OCI-LY1 (cell line): ENCODE measurements at regions not wholly inside any gene's neighbourhood (a gene's known extent, or its start where the extent isn't known, plus 50 kb on each side); places are given as distances from the start of the nearest gene placed in this dataset.

Experiments
- H2AFZ ChIP-seq: fragments of 200-600 bp; sonication (generic), shearing (Covaris generic); 2 replicates; pipeline ENCODE4 v1.6.0; 2014; ENCODE audit warnings: antibody characterized with exemption, mild to moderate bottlenecking, low read length
- H3F3A ChIP-seq: fragments of 200-600 bp; sonication (generic), shearing (Covaris generic); 2 replicates; pipeline ENCODE4 v1.6.0; 2014; ENCODE audit warnings: mild to moderate bottlenecking, antibody characterized with exemption, low read length, moderate library complexity; ENCODE audit not compliant: insufficient read depth
- H3K27ac ChIP-seq: fragments of 200-600 bp; sonication (generic); 2 replicates; pipeline ENCODE4 v1.5.1; 2014; ENCODE audit warnings: low read length, mixed run types, mild to moderate bottlenecking, low read depth; ENCODE audit not compliant: poor library complexity, severe bottlenecking
- H3K27me3 ChIP-seq: fragments of 200-600 bp; sonication (generic); 2 replicates; pipeline ENCODE4 v1.6.0; 2014; ENCODE audit warnings: antibody characterized with exemption, mild to moderate bottlenecking, low read length, moderate library complexity; ENCODE audit not compliant: insufficient read depth
- H3K36me3 ChIP-seq: fragments of 200-600 bp; sonication (generic); 2 replicates; pipeline ENCODE4 v1.6.1; 2014; ENCODE audit warnings: mild to moderate bottlenecking, antibody characterized with exemption, low read length, moderate library complexity, mixed read lengths; ENCODE audit not compliant: insufficient read depth
- H3K4me1 ChIP-seq: fragments of 200-600 bp; sonication (generic); 2 replicates; pipeline ENCODE4 v1.5.1; 2014; ENCODE audit warnings: mild to moderate bottlenecking, low read length, moderate library complexity; ENCODE audit not compliant: insufficient read depth, severe bottlenecking
- H3K4me2 ChIP-seq: fragments of 200-600 bp; sonication (generic), shearing (Covaris generic); 2 replicates; pipeline ENCODE4 v1.6.1; 2014; ENCODE audit warnings: low read length
- H3K4me3 ChIP-seq: fragments of 200-600 bp; sonication (generic); 2 replicates; pipeline ENCODE4 v1.5.1; 2014; ENCODE audit warnings: low read length, low read depth, mild to moderate bottlenecking, mixed read lengths; ENCODE audit not compliant: poor library complexity, severe bottlenecking
- H3K79me2 ChIP-seq: fragments of 200-600 bp; shearing (Covaris generic); 2 replicates; pipeline ENCODE4 v1.6.1; 2016; ENCODE audit warnings: mixed run types, low read length, mixed read lengths; ENCODE audit not compliant: insufficient read depth
- H3K9ac ChIP-seq: fragments of 200-600 bp; sonication (generic), shearing (Covaris generic); 2 replicates; pipeline ENCODE4 v1.6.1; 2014; ENCODE audit warnings: mild to moderate bottlenecking, low read length, mixed read lengths
- H3K9me2 ChIP-seq: fragments of 200-600 bp; sonication (generic), shearing (Covaris generic); 2 replicates; pipeline ENCODE4 v1.6.1; 2014; ENCODE audit warnings: low read depth, mild to moderate bottlenecking, low read length, mixed read lengths
- H3K9me3 ChIP-seq: fragments of 200-600 bp; shearing (Covaris generic); 2 replicates; pipeline ENCODE4 v1.6.1; 2014; ENCODE audit warnings: low read length, mixed read lengths
- H4K20me1 ChIP-seq: fragments of 200-600 bp; sonication (generic), shearing (Covaris generic); 2 replicates; pipeline ENCODE4 v1.6.0; 2016; ENCODE audit warnings: mild to moderate bottlenecking, low read length; ENCODE audit not compliant: insufficient read depth
- CTCF ChIP-seq: fragments of 200-600 bp; sonication (generic), shearing (Covaris generic); IDR thresholded peaks from 2 replicates; pipeline ENCODE4 v1.5.1; 2017; ENCODE audit warnings: mild to moderate bottlenecking, antibody characterized with exemption, low read length, moderate library complexity, mixed read lengths
- EZH2 ChIP-seq: fragments of 200-600 bp; sonication (generic), shearing (Covaris generic); IDR thresholded peaks from 2 replicates; pipeline ENCODE4 v1.8.0; 2017; ENCODE audit warnings: borderline replicate concordance, mixed run types, mild to moderate bottlenecking, antibody characterized with exemption, low read length, moderate library complexity, mixed read lengths

DNA sequence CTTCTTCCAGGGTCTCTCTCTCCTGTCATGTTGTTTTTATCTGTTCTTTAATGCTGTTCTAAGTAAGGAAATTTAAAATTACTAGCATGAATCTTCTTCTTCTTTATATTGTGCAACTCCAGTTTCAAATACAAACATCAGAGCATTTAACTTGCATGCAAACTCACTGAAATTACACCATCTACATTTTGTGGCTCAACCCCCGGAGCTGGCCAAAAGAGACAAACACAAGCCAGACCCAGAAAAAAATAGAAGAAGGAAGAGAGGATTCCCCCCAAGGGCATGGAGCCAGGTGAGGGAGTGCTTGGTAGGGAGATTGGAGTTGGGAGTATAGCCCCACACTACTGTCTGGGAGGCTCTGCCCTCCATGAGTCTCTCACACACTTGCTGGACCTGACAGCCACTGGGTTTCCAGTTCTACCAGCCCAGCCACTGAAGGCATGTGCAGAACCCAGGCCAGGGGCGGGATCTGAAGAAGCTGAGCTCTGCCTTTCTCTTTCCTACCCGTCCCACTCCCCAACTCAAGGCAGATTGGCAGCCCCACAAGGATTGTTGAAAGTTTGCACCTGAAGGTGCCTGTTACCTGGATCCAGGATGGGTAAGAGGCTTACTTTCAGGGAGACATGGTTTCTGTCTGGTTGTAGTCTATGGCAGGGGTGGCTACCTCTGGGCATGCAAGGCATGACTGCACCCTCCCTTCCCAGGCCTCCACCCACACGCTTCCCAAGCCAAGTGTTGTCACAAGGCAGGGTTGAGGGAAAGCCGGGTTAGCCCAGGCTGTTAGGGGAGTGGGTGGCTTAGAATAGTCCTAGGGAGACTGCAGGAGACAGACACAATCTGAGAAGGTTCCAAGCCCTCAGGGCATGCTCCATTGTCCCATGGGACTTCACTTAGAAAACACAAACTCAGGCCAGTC, 297.2 kb downstream of the TGFB2 start:
- no peaks in the 10 kb centered on the region for H3K9me2 ChIP-seq
- no peak overlapping the region for H3K4me3 ChIP-seq
- no peak overlapping the region for H3K4me2 ChIP-seq
- no peak overlapping the region for H3K9ac ChIP-seq
- H3K4me1 ChIP-seq: no peaks in the 10 kb centered on the region
- no peaks in the 10 kb centered on the region for H3K27me3 ChIP-seq
- H3K79me2 ChIP-seq: no peaks in the 10 kb centered on the region
- H3K36me3 ChIP-seq: no peaks in the 10 kb centered on the region
- no peaks in the 10 kb centered on the region for H3K9me3 ChIP-seq
- TF ChIP-seq CTCF (no peak), EZH2 (no peak)
- no peak overlapping the region for H2AFZ ChIP-seq
- no peaks in the 10 kb centered on the region for H3F3A ChIP-seq
- H3K27ac ChIP-seq: no peak overlapping the region
- no peaks in the 10 kb centered on the region for H4K20me1 ChIP-seq

DNA sequence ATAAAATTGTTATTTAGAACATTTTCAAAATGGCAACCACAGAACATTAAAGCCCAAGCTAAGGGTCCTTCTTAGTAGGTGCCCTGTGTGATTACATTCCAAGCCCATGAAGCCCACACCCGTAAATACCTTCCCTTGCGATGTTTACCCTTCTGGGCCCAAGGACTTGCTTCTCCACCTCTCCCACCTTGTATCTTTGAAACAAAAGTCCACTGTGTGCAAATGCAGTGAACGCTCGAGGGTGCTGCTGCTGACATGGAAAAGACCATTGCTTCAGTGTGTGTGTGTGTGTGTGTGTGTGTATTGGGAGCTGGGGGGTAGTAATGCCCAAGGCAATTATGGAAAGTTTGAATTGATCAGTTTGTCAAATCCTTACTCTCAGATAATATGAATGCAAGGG, 298.1 kb downstream of the TGFB2 start:
- no peaks in the 10 kb centered on the region for H3K9me3 ChIP-seq
- no peaks in the 10 kb centered on the region for H3K9me2 ChIP-seq
- no peak overlapping the region for H3K4me3 ChIP-seq
- H3K36me3 ChIP-seq: no peaks in the 10 kb centered on the region
- H4K20me1 ChIP-seq: no peaks in the 10 kb centered on the region
- H3K4me2 ChIP-seq: no peak overlapping the region
- H2AFZ ChIP-seq: no peak overlapping the region
- H3K79me2 ChIP-seq: no peaks in the 10 kb centered on the region
- no peak overlapping the region for H3K9ac ChIP-seq
- no peaks in the 10 kb centered on the region for H3F3A ChIP-seq
- no peak overlapping the region for H3K27ac ChIP-seq
- TF ChIP-seq CTCF: no peak
- no peak for TF ChIP-seq EZH2
- no peaks in the 10 kb centered on the region for H3K4me1 ChIP-seq
- no peaks in the 10 kb centered on the region for H3K27me3 ChIP-seq

GRCh38 chr1:218643926-218644325, 298.8 kb downstream of the TGFB2 start:
- Histone ChIP-seq H3K36me3 (no peaks in the 10 kb centered on the region), H3K4me2 (no peak overlapping the region), H3K27ac (no peak overlapping the region)

More at GRCh38 chr1:218643926-218644325, 298.8 kb downstream of the TGFB2 start:
- no peaks in the 10 kb centered on the region for H3K79me2 ChIP-seq
- no peak overlapping the region for H3K9ac ChIP-seq
- no peaks in the 10 kb centered on the region for H3K9me3 ChIP-seq
- H3K4me3 ChIP-seq: no peak overlapping the region
- no peaks in the 10 kb centered on the region for H4K20me1 ChIP-seq
- no peak overlapping the region for H2AFZ ChIP-seq
- H3K27me3 ChIP-seq: no peaks in the 10 kb centered on the region
- H3F3A ChIP-seq: no peaks in the 10 kb centered on the region
- TF ChIP-seq EZH2 (no peak), CTCF (no peak)
- no peaks in the 10 kb centered on the region for H3K9me2 ChIP-seq
- no peaks in the 10 kb centered on the region for H3K4me1 ChIP-seq
